OCI-LY7 (cell line): ENCODE measurements at regions not wholly inside any gene's neighbourhood (a gene's known extent, or its start where the extent isn't known, plus 50 kb on each side); places are given as distances from the start of the nearest gene placed in this dataset.

Experiments used
- BruUV-seq: library from RNA; stranded (reverse); fragments of 400-500 nt; replicated peaks from 2 replicates; lab custom pipeline; 2021; lab: Mats Ljungman, UMichigan
- CTCF ChIA-PET: fragments of 300-600 bp; sonication (Branson Sonifier 250); formaldehyde crosslinking; loops from one replicate; lab custom pipeline; 2022; ENCODE audit warnings: antibody characterized with exemption; ENCODE audit not compliant: unreplicated experiment; lab: Charles Lee
- POLR2A ChIA-PET: fragments of 300-600 bp; sonication (Branson Sonifier 250); formaldehyde crosslinking; loops from one replicate; lab custom pipeline; 2022; ENCODE audit warnings: antibody characterized with exemption; lab: Charles Lee
- DNase-seq: peaks from one replicate; pipeline ENCODE4 v3.0.0-alpha.2; 2015; ENCODE audit warnings: low spot score
- H2AFZ ChIP-seq: fragments of 200-600 bp; sonication (generic), shearing (Covaris generic); 2 replicates; pipeline ENCODE4 v1.6.1; 2014; ENCODE audit warnings: mild to moderate bottlenecking, antibody characterized with exemption, low read length, moderate library complexity
- H3K27ac ChIP-seq: fragments of 200-600 bp; sonication (generic); 2 replicates; pipeline ENCODE4 v1.5.1; 2014; ENCODE audit warnings: mixed run types, low read depth, mild to moderate bottlenecking, moderate library complexity, low read length, inconsistent platforms; ENCODE audit not compliant: poor library complexity, severe bottlenecking
- H3K36me3 ChIP-seq: fragments of 200-600 bp; sonication (generic); 2 replicates; pipeline ENCODE4 v1.6.1; 2014; ENCODE audit warnings: mild to moderate bottlenecking, antibody characterized with exemption, low read length, moderate library complexity, mixed read lengths; ENCODE audit not compliant: insufficient read depth
- H3K4me1 ChIP-seq: fragments of 200-600 bp; sonication (generic); 2 replicates; pipeline ENCODE4 v1.5.1; 2014; ENCODE audit warnings: mild to moderate bottlenecking, low read length; ENCODE audit not compliant: insufficient read depth, poor library complexity, severe bottlenecking
- H3K4me2 ChIP-seq: fragments of 200-600 bp; sonication (generic); 2 replicates; pipeline ENCODE4 v1.6.1; 2014; ENCODE audit warnings: mild to moderate bottlenecking, low read length
- H3K4me3 ChIP-seq: fragments of 200-600 bp; sonication (generic); 2 replicates; pipeline ENCODE4 v1.5.1; 2014; ENCODE audit warnings: mild to moderate bottlenecking, low read depth, low read length; ENCODE audit not compliant: poor library complexity, severe bottlenecking
- H3K79me2 ChIP-seq: fragments of 200-600 bp; sonication (generic); 2 replicates; pipeline ENCODE4 v1.6.1; 2016; ENCODE audit warnings: low read depth, mild to moderate bottlenecking, low read length, moderate library complexity, mixed read lengths; ENCODE audit not compliant: insufficient read depth
- H3K9me2 ChIP-seq: fragments of 200-600 bp; sonication (generic); 2 replicates; pipeline ENCODE4 v1.6.1; 2016; ENCODE audit warnings: mild to moderate bottlenecking, low read length, mixed read lengths; ENCODE audit not compliant: insufficient read depth
- H3K9me3 ChIP-seq: fragments of 200-600 bp; sonication (generic); 2 replicates; pipeline ENCODE4 v1.6.1; 2014; ENCODE audit warnings: mild to moderate bottlenecking, mixed run types, low read length, mixed read lengths
- H4K20me1 ChIP-seq: fragments of 200-600 bp; sonication (generic); 2 replicates; pipeline ENCODE4 v1.6.1; 2014; ENCODE audit warnings: mild to moderate bottlenecking, antibody characterized with exemption, low read length, moderate library complexity, mixed read lengths; ENCODE audit not compliant: insufficient read depth
- CTCF ChIP-seq: fragments of 200-600 bp; sonication (generic); conservative IDR thresholded peaks from 2 replicates; pipeline ENCODE4 v1.5.1; 2014; ENCODE audit warnings: mild to moderate bottlenecking, antibody characterized with exemption, low read length, moderate library complexity, mixed read lengths
- EZH2phosphoT487 ChIP-seq: fragments of 200-600 bp; sonication (generic); IDR thresholded peaks from 2 replicates; pipeline ENCODE4 v1.6.1; 2018; ENCODE audit warnings: low read depth, borderline replicate concordance, mild to moderate bottlenecking, mixed run types, antibody characterized with exemption, low read length, moderate library complexity, mixed read lengths
- intact Hi-C: fragments of 100-400 bp; cut with micrococcal nuclease; formaldehyde crosslinking; loops from one replicate; pipeline ENCODE4 v1.10.0; 2022; ENCODE audit not compliant: unreplicated experiment

- CTCF ChIA-PET, result interaction anchor here (0.5 kb wide), 1 partner anchor 147 kb away, joined by 5 read pairs; no protein-coding TSS in a partner anchor
- no peaks in the 10 kb centered on the region for H3K9me2 ChIP-seq
- H3K27ac ChIP-seq, result no peak overlapping the region
- no TSS peak for BruUV-seq
- TF ChIP-seq CTCF, result no peak
- no peak for TF ChIP-seq EZH2phosphoT487
- H3K79me2 ChIP-seq, result no peaks in the 10 kb centered on the region
- no peak overlapping the region for H2AFZ ChIP-seq
- H3K36me3 ChIP-seq, result no peaks in the 10 kb centered on the region
- intact Hi-C loops, result no loop called here
- H4K20me1 ChIP-seq, result no peaks in the 10 kb centered on the region
- POLR2A ChIA-PET, result no interaction called here
- H3K9me3 ChIP-seq, result no peaks in the 10 kb centered on the region
- DNase-seq, result no peak
- H3K4me2 ChIP-seq, result no peak overlapping the region
- H3K4me1 ChIP-seq, result no peaks in the 10 kb centered on the region
- H3K4me3 ChIP-seq, result no peak overlapping the region
These were observed 156.4 kb downstream of the PTPRU start for GRCh38 chr1:29392486-29393450.

- Histone ChIP-seq H3K4me1 (no peaks in the 10 kb centered on the region), H3K9me2 (no peaks in the 10 kb centered on the region), H4K20me1 (no peaks in the 10 kb centered on the region), H3K4me2 (no peak overlapping the region), H3K79me2 (no peaks in the 10 kb centered on the region), H2AFZ (no peak overlapping the region), H3K27ac (no peak overlapping the region), H3K9me3 (no peaks in the 10 kb centered on the region), H3K36me3 (no peaks in the 10 kb centered on the region), H3K4me3 (no peak overlapping the region)
- DNase-seq, result no peak
- TF ChIP-seq EZH2phosphoT487, result no peak
- TF ChIP-seq CTCF, result no peak
- no TSS peak for BruUV-seq
- POLR2A ChIA-PET, result no interaction called here
- CTCF ChIA-PET, result interaction anchor here (0.5 kb wide), 1 partner anchor 148 kb away, joined by 5 read pairs; no protein-coding TSS in a partner anchor
- intact Hi-C loops, result no loop called here
These were observed 155.7 kb downstream of the PTPRU start for GRCh38 chr1:29392036-29392435.

GRCh38 chr1:29391362-29391880 lies 155.1 kb downstream of the PTPRU start:
- no peaks in the 10 kb centered on the region for H4K20me1 ChIP-seq
- CTCF ChIA-PET, result no interaction called here
- no peak for TF ChIP-seq CTCF
- no peak for TF ChIP-seq EZH2phosphoT487
- no peak overlapping the region for H3K4me2 ChIP-seq
- no peak overlapping the region for H3K4me3 ChIP-seq
- no peak overlapping the region for H2AFZ ChIP-seq
- no peaks in the 10 kb centered on the region for H3K9me3 ChIP-seq
- H3K79me2 ChIP-seq, result no peaks in the 10 kb centered on the region
- no peaks in the 10 kb centered on the region for H3K36me3 ChIP-seq
- DNase-seq, result no peak
- POLR2A ChIA-PET, result no interaction called here
- no peaks in the 10 kb centered on the region for H3K9me2 ChIP-seq
- no TSS peak for BruUV-seq
- intact Hi-C loops, result no loop called here
- H3K27ac ChIP-seq, result no peak overlapping the region
- no peaks in the 10 kb centered on the region for H3K4me1 ChIP-seq
